ENCODE measurements at regions not wholly inside any gene's neighbourhood (a gene's known extent, or its start where the extent isn't known, plus 50 kb on each side); places are given as distances from the start of the nearest gene placed in this dataset.

DNA sequence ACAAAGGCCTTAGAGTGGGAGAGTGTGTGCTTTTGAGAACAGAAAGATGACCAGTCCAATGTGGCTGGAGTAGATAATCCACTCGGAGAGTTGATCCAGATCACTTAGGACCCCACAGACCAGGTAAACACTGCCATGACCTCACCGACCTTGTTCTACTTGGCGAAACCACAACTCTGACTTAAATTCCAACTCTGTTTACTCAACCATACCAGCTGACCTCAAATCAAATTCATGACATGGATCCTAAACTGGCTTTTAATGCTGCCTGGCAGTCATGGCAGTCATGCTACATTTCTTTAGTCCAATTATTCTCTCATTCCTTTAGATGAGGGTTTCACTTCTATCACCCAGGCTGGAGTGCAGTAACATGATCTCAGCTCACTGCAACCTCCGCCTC, 347.1 kb upstream of the FAM98A start:
- TF ChIP-seq CTCF (IDR thresholded peaks at IDR 0.05) = no peak
- ATAC-seq (ENCODE audit: low FRiP score) (no peak), DNase-seq (ENCODE audit: low spot score) (no peak)

DNA sequence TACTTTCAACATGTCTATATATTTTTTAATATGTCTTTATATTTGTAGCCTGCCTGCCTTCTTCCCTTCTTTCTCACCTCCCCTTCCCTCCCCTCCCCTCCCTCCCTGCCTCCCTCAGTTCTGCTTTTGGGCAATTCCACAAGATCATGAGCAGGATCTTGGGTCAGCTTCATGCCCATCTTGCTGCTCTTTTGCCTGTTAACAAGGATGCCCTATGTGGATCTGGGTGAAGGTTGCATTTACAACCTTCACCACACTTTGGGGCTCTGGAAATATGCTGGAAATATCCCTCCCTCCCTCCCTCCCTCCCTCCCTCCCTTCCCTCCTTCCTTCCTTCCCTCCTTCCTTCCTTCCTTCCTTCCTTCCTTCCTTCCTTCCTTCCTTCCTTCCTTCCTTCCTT, 334.1 kb upstream of the FAM98A start:
- ATAC-seq (ENCODE audit: low FRiP score) (no peak), DNase-seq (ENCODE audit: low spot score) (no peak)
- TF ChIP-seq CTCF (IDR thresholded peaks at IDR 0.05) = no peak

GRCh38 chr2:33931164-33931563, 332.1 kb upstream of the FAM98A start:
- DNase-seq (ENCODE audit: low spot score) = no peak
- ATAC-seq (ENCODE audit: low FRiP score) = no peak

GRCh38 chr2:33929467-33929866, 330.4 kb upstream of the FAM98A start:
- DNase-seq (ENCODE audit: low spot score) (no peak), ATAC-seq (ENCODE audit: low FRiP score) (no peak)
- TF ChIP-seq CTCF (IDR thresholded peaks at IDR 0.05) = no peak

More at GRCh38 chr2:33931164-33931563, 332.1 kb upstream of the FAM98A start:
- TF ChIP-seq CTCF (IDR thresholded peaks at IDR 0.05) = no peak

GRCh38 chr2:33927756-33928155, 328.7 kb upstream of the FAM98A start:
- DNase-seq (ENCODE audit: low spot score) (no peak), ATAC-seq (ENCODE audit: low FRiP score) (no peak)
- TF ChIP-seq CTCF (IDR thresholded peaks at IDR 0.05) = no peak

DNA sequence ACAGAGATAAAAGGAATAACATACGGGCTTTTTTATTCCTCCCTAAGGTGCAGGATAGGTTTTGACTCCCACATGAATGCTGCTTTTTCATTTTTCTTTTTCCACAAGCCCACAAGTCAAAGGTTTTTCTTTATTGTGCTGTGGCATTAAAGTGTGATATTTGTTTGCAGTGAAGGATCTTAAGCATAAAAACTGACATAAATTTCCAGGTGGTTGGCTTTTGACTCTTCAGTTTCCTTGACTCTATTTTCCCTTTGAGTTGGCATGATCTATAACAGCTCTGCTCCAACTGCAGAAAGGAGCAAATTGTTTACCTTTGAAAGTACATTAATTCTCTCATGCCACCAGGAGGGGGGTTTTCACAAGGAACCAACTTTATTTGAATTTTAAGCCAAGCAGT, 326.2 kb upstream of the FAM98A start:
- no peak for TF ChIP-seq CTCF (IDR thresholded peaks at IDR 0.05)
- no peak for ATAC-seq (ENCODE audit: low FRiP score)
- DNase-seq (ENCODE audit: low spot score) = no peak

GRCh38 chr2:33924586-33925169, 325.6 kb upstream of the FAM98A start:
- no peak for DNase-seq (ENCODE audit: low spot score)
- ATAC-seq (ENCODE audit: low FRiP score) = no peak
- no peak for TF ChIP-seq CTCF (IDR thresholded peaks at IDR 0.05)

Measured in omental fat pad (tissue), 3 donors.